GM12892 (cell line): ENCODE measurements at regions not wholly inside any gene's neighbourhood (a gene's known extent, or its start where the extent isn't known, plus 50 kb on each side); places are given as distances from the start of the nearest gene placed in this dataset.

Experiments
- POLR2A ChIP-seq: IDR thresholded peaks from 2 replicates; pipeline ENCODE4 v1.6.1; 2011; ENCODE audit warnings: low read depth, low read length, control low read depth
- POLR2AphosphoS5 ChIP-seq: IDR thresholded peaks from 2 replicates; pipeline ENCODE4 v1.6.1; 2011; ENCODE audit warnings: low read depth, low read length, control low read depth
- TAF1 ChIP-seq: IDR thresholded peaks from 2 replicates; pipeline ENCODE4 v1.6.1; 2011; ENCODE audit warnings: low read depth, mild to moderate bottlenecking, control low read depth, low read length, borderline replicate concordance

GRCh38 chr2:118539290-118539689, 308.2 kb downstream of the EN1 start:
- TF ChIP-seq POLR2AphosphoS5 (no peak), POLR2A (no peak), TAF1 (no peak)
